ENCODE measurements at regions not wholly inside any gene's neighbourhood (a gene's known extent, or its start where the extent isn't known, plus 50 kb on each side); places are given as distances from the start of the nearest gene placed in this dataset.
"Not testable (repeated sequence)": the region's sequence is repeated elsewhere in the genome, so short reads cannot be mapped to it uniquely, and the experiment has no call there.

DNA sequence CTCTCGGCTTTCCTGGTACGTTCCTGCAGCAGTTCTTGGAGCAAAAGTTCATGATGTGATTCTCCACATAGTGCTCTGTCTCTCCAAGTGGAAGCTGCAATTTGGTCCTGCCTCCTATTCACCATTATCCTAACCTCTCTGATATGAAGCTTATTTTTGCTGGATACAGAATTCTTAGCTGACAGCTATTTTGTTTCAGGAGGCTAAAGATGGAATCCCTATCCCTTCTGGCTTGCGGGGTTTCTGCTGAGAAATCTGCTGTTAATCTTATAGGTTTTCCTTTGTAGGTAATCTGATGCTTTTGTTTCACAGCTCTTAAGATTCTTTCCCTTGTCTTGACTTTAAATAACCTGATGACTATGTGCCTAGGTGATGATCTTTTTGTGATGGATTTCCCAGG, 181.6 kb upstream of the VLDLR start:
- DNase-seq (ENCODE audit: low read depth in 1 of 2, low spot score in 1 of 2) = no peak

GRCh38 chr9:2443933-2444332, 177.7 kb upstream of the VLDLR start:
- DNase-seq (ENCODE audit: low read depth in 1 of 2, low spot score in 1 of 2) = not testable (repeated sequence)

- DNase-seq (ENCODE audit: low read depth in 1 of 2, low spot score in 1 of 2) = no peak
Measured at GRCh38 chr9:2448193-2448738, 173.3 kb upstream of the VLDLR start.

- DNase-seq (ENCODE audit: low read depth in 1 of 2, low spot score in 1 of 2) = no peak
Measured at GRCh38 chr9:2453106-2453505, 168.5 kb upstream of the VLDLR start.

- DNase-seq (ENCODE audit: low read depth in 1 of 2, low spot score in 1 of 2) = no peak
Measured at GRCh38 chr9:2453701-2454100, 167.9 kb upstream of the VLDLR start.

GRCh38 chr9:2459756-2460155, 161.8 kb upstream of the VLDLR start:
- DNase-seq (ENCODE audit: low read depth in 1 of 2, low spot score in 1 of 2) = no peak

DNA sequence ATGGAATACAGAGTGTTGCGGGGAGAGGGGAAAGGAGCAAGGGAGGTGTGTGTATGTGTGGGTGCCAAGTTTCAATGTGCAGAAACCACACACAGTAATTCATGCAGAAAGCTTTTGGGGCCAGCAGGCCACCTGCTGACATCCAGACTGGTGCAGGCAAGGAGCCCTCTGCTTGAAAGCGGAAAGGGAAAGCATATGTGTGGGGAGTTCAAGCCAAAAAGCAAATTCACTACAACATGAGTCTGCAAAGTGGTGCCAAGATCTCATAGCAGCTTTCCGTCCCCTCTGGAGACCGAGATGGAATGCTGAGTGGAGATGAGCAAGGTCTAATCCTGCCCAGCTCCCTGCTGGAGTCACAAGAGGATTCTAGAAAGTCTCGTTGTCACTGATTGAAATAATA, 159.7 kb upstream of the VLDLR start:
- DNase-seq (ENCODE audit: low read depth in 1 of 2, low spot score in 1 of 2) = no peak

DNA sequence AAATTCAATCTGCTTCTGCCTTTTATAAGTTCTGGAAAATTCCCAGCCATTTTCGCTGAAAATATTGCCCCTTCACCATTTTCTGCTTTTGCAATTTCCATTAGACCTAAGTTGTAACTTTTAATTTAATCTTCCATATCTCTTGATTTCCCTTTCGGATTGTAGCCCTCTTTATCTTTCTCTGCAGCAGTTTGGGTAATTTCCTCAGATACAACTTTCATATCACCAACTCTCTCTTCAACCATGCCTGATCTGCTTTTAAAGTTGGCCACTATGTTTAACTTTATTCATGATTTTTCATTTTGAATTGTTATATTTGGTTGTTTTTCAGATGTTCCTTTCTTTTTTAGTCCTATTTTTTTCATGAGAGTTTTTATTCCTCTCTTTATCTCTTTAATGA, 157.0 kb upstream of the VLDLR start:
- DNase-seq (ENCODE audit: low read depth in 1 of 2, low spot score in 1 of 2) = no peak

DNA sequence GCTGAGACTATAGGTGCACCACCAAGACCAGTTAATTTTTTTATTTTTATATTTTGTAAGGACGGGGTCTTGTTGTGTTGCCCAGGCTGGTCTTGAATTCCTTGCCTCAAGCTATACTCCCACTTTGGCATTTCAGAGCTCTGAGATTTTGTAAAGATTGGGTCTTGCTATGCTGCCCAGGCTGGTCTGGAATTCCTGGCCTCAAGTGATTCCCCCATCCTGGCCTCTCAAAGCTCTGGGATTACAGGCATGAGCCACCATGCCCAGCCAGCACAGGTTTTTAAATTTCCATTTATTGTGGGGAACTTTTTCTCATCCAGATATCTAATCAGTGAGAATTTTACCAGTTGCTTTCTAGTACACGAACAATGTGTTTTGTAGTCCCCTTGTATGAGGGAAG, 156.1 kb upstream of the VLDLR start:
- no peak for DNase-seq (ENCODE audit: low read depth in 1 of 2, low spot score in 1 of 2)

- no peak for DNase-seq (ENCODE audit: low read depth in 1 of 2, low spot score in 1 of 2)
Measured at GRCh38 chr9:2465921-2466460, 155.6 kb upstream of the VLDLR start.

GRCh38 chr9:2466703-2467102, 154.9 kb upstream of the VLDLR start:
- no peak for DNase-seq (ENCODE audit: low read depth in 1 of 2, low spot score in 1 of 2)

- no peak for DNase-seq (ENCODE audit: low read depth in 1 of 2, low spot score in 1 of 2)
Measured at GRCh38 chr9:2469681-2470221, 151.8 kb upstream of the VLDLR start.

DNA sequence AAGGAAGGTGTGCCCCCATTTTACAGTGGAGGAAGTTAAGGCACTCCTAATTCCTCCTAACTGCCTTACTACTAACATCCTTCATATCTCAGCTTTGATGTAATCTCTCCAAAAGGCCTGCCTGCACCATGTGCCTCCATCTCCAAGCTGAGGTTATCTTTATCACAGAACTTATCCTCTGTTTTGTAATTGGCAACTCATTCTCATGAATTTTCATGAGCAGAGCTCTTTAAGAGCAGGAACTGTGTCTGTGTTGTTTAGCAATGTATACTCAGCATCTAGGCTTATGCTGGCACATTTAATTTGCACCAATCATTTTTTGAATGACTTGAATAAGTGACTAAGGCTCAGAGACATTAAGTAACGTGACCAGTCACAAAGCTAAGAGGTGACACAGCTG, 147.9 kb upstream of the VLDLR start:
- DNase-seq (ENCODE audit: low read depth in 1 of 2, low spot score in 1 of 2) = no peak

- no peak for DNase-seq (ENCODE audit: low read depth in 1 of 2, low spot score in 1 of 2)
Measured at GRCh38 chr9:2477755-2478154, 143.8 kb upstream of the VLDLR start.

GRCh38 chr9:2478421-2478820, 143.2 kb upstream of the VLDLR start:
- DNase-seq (ENCODE audit: low read depth in 1 of 2, low spot score in 1 of 2) = no peak

DNA sequence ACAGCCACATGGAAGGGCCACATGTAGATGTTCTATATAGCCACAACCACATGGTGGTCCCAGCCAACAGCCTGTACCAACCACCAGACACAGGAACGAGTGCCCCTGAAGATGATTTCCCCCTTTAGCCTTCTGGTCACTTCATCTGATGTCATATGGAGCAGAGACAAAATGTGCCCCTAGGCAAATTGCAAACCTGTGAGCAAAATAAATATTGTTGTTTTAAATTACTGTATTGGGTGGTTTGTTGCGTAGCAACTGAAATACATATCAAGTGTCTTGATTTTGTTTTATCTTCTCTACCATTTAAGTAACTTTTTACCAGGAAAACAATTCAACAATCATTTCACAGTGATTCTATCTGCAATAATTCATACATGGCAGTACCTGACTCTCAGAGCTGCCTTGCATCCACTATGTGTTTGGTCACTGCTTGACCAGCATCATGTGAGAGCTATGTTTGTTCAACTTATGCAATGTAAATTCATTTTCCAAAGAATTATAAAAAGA, 142.5 kb upstream of the VLDLR start:
- no peak for DNase-seq (ENCODE audit: low read depth in 1 of 2, low spot score in 1 of 2)

DNA sequence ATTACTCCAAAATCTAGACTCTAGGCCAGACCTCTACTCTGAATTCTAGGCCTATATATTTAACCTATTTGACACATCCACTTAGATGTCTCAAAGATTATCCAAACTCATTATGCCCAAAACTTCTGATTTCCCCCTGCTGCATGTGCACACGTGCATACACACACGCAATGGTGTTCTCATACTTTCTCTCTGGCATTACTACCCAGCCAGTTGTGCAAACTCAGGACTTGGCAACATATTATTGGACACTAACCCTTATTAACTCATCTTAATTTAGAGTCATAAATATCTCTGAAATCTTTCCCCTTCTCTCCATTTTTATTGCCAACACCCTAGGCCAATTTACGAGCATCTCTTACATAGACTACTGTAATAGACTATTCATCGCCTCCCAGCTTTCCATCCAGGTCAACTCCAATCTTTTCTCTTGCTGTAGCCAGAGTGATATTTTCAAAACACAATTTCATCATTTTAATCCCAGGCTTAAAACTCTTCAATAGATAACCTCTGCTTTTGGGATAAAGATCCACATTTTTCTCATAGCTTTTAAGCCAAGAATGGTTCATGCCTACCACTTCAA, 141.2 kb upstream of the VLDLR start:
- no peak for DNase-seq (ENCODE audit: low read depth in 1 of 2, low spot score in 1 of 2)

- DNase-seq (ENCODE audit: low read depth in 1 of 2, low spot score in 1 of 2) = no peak
Measured at GRCh38 chr9:2481216-2481615, 140.4 kb upstream of the VLDLR start.

DNA sequence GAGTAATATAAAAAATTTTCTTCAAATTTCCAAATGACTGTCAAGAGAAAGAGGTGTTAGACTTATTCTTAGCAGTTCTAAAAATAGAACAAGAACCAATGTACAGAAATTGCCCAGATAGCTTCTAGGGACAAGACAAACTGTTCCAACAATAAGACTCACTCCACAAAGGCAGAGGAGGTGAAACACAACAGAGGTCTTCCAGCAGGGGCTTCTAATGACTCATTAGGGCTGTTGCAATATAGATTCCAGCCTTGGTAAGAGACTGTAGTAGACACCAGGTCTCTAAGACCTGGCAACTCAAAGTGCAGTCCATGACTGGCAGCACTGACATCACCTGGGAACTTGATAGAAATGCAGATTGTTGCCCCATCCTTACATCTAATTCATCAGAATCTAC, 134.6 kb upstream of the VLDLR start:
- DNase-seq (ENCODE audit: low read depth in 1 of 2, low spot score in 1 of 2) = no peak

DNA sequence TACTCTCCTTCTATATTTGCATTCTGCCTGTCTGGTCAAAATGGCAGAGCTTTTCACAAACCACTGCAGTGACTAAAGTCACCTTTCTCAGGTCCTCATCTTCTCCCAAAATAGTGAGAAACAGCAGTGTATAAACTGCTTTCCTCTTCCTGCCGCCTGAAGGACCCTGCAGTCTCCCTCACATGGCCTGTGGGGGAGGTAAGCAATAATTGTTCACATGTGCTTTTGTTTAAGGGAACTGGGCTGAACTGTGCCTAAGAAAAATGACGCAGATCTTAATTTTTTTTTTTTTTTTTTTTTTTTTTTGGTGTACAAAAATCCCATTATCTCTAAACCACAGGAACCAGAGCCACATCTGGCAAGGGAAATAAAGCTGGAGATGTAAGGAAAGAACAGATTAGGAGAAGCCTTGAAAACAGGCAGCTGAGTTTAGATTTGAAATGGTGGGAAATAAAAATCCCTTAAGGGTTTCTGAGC, 131.7 kb upstream of the VLDLR start:
- no peak for DNase-seq (ENCODE audit: low read depth in 1 of 2, low spot score in 1 of 2)

DNA sequence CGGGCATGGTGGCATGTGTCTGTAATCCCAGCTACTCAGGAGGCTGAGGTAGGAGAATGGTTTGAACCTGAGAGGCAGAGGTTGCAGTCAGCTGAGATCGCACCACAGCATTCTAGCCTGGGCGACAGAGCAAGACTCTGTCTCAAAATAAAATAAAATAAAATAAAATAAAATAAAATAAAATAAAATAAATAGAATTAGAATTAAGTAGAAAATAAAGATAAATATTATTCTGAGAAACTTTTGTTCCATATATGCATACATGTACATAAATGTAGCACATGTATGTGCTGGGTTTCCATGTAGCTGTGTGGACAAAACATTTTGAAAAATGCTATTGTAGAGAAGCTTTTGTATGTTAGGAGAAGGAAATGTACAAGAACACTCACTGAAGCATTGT, 129.4 kb upstream of the VLDLR start:
- no peak for DNase-seq (ENCODE audit: low read depth in 1 of 2, low spot score in 1 of 2)

- DNase-seq (ENCODE audit: low read depth in 1 of 2, low spot score in 1 of 2) = no peak
Measured at GRCh38 chr9:2493109-2493508, 128.5 kb upstream of the VLDLR start.

DNA sequence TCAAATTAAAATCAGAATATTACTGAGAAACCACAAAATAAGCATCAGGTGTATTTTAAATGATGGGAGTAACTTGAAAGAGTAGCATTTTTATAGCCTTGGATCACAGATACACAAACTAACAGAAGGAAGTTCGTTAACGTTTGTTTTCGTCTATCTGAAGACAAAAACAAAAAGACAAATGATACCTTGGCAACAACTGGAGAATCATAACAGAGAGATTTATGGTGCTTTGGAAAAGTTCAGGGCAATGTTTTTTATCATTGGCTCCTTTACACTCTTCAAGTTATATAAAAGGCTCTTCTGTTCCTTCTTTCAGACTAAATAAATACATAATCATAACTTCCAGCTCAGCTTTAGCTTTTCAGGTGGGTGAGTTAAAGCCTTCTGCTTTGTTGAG, 128.1 kb upstream of the VLDLR start:
- no peak for DNase-seq (ENCODE audit: low read depth in 1 of 2, low spot score in 1 of 2)

All from activated CD4-positive, alpha-beta T cell treated with anti-CD3 and anti-CD28 coated beads, Interleukin-2, amount 50 U/mL, for 24 hours (primary cell).